ENCODE measurements at regions not wholly inside any gene's neighbourhood (a gene's known extent, or its start where the extent isn't known, plus 50 kb on each side); places are given as distances from the start of the nearest gene placed in this dataset.

GRCh38 chr1:164967300-164967699 is 389.2 kb downstream of the LMX1A start:
- Histone ChIP-seq H2AFZ (ENCODE audit: low read depth) (no peak overlapping the region), H3K4me2 (no peak overlapping the region), H3K27ac (ENCODE audit: low read depth in 2 of 2, low read length in 1 of 2) (no peak overlapping the region), H3F3A (replicated peaks; ENCODE audit: insufficient read depth) (no peaks in the 10 kb centered on the region), H3K9me2 (no peaks in the 10 kb centered on the region), H3K4me1 (ENCODE audit: control insufficient read depth in 1 of 2, insufficient read depth in 2 of 2, low read depth in 1 of 2, low read length in 1 of 2) (no peaks in the 10 kb centered on the region), H3K36me3 (replicated peaks in 1 of 2; ENCODE audit: control insufficient read depth in 1 of 2, insufficient read depth in 2 of 2, low read length in 1 of 2) (no peaks in the 10 kb centered on the region), H3K27me3 (ENCODE audit: insufficient read depth) (no peaks in the 10 kb centered on the region), H3K9me3 (no peaks in the 10 kb centered on the region), H4K20me1 (ENCODE audit: insufficient read depth) (no peaks in the 10 kb centered on the region), H3K4me3 (ENCODE audit: low read depth in 2 of 2, low read length in 1 of 2) (no peak overlapping the region), H3K9ac (no peak overlapping the region), H3K79me2 (ENCODE audit: insufficient read depth) (no peaks in the 10 kb centered on the region)
- POLR2A ChIA-PET, result no interaction called here
- no peak for TF ChIP-seq TEAD4 (IDR thresholded peaks at IDR 0.05; ENCODE audit: borderline replicate concordance, insufficient read depth)
- TF ChIP-seq IRF3 (IDR thresholded peaks at IDR 0.05; ENCODE audit: low read depth, low read length), result no peak
- no peak for TF ChIP-seq TCF12 (IDR thresholded peaks at IDR 0.05)
- no peak for DNase-seq
- CTCF ChIA-PET, result interaction anchor here (0.7 kb wide), 1 partner anchor 10 kb away, joined by 3 read pairs; no protein-coding TSS in a partner anchor

- Histone ChIP-seq H3F3A (replicated peaks; ENCODE audit: insufficient read depth) (no peaks in the 10 kb centered on the region), H3K79me2 (ENCODE audit: insufficient read depth) (no peaks in the 10 kb centered on the region), H3K4me3 (ENCODE audit: low read depth in 2 of 2, low read length in 1 of 2) (no peak overlapping the region), H3K27ac (ENCODE audit: low read depth in 2 of 2, low read length in 1 of 2) (no peak overlapping the region), H2AFZ (ENCODE audit: low read depth) (no peak overlapping the region), H3K36me3 (replicated peaks in 1 of 2; ENCODE audit: control insufficient read depth in 1 of 2, insufficient read depth in 2 of 2, low read length in 1 of 2) (no peaks in the 10 kb centered on the region), H3K4me1 (ENCODE audit: control insufficient read depth in 1 of 2, insufficient read depth in 2 of 2, low read depth in 1 of 2, low read length in 1 of 2) (no peaks in the 10 kb centered on the region), H3K9me3 (no peaks in the 10 kb centered on the region), H3K9me2 (no peaks in the 10 kb centered on the region), H4K20me1 (ENCODE audit: insufficient read depth) (no peaks in the 10 kb centered on the region), H3K27me3 (ENCODE audit: insufficient read depth) (no peaks in the 10 kb centered on the region), H3K4me2 (no peak overlapping the region), H3K9ac (no peak overlapping the region)
- 16% methylated on average over 2 of the region's 2 CpGs for WGBS (ENCODE audit: low lambda C conversion rate)
- no peak for DNase-seq
- ChIA-PET POLR2A (no interaction called here), CTCF (interaction anchor here (1.1 kb wide), 1 partner anchor 16 kb away, joined by 3 read pairs; no protein-coding TSS in a partner anchor)
- TF ChIP-seq CHD2 (IDR thresholded peaks at IDR 0.05; ENCODE audit: low read length, partially characterized antibody) (no peak), USF1 (IDR thresholded peaks at IDR 0.05; ENCODE audit: borderline replicate concordance, low read depth) (no peak), REST (IDR thresholded peaks at IDR 0.05; ENCODE audit: low read depth, low read length) (no peak), MXI1 (IDR thresholded peaks at IDR 0.05; ENCODE audit: low read depth, low read length) (no peak), POLR2AphosphoS5 (IDR thresholded peaks at IDR 0.05; ENCODE audit: low read depth, low read length) (no peak), RFX5 (IDR thresholded peaks at IDR 0.05; ENCODE audit: low read length) (no peak), FOSL2 (IDR thresholded peaks at IDR 0.05; ENCODE audit: borderline replicate concordance, low read depth) (no peak), NRF1 (IDR thresholded peaks at IDR 0.05; ENCODE audit: low read depth, low read length) (no peak), RXRA (IDR thresholded peaks at IDR 0.05; ENCODE audit: borderline replicate concordance, low read depth) (no peak), FOXJ3 (CRISPR knock-in tag; IDR thresholded peaks at IDR 0.05) (no peak), RCOR1 (IDR thresholded peaks at IDR 0.05; ENCODE audit: low read length) (no peak), MEF2A (IDR thresholded peaks at IDR 0.05; ENCODE audit: borderline replicate concordance, low read depth) (no peak), SIN3A (IDR thresholded peaks at IDR 0.05; ENCODE audit: borderline replicate concordance, low read depth, low read length) (no peak), JUND (IDR thresholded peaks at IDR 0.05) (no peak), MAX (IDR thresholded peaks at IDR 0.05; ENCODE audit: low read depth) (no peak), EP300 (IDR thresholded peaks at IDR 0.05; ENCODE audit: borderline replicate concordance in 1 of 2, low read depth in 1 of 2, low read length in 1 of 2) (no peak), TCF12 (IDR thresholded peaks at IDR 0.05) (no peak), GATA2 (CRISPR knock-in tag; IDR thresholded peaks at IDR 0.05) (no peak), IRF3 (IDR thresholded peaks at IDR 0.05; ENCODE audit: low read depth, low read length) (no peak), TEAD4 (IDR thresholded peaks at IDR 0.05; ENCODE audit: borderline replicate concordance, insufficient read depth) (no peak)
These were observed 394.8 kb downstream of the LMX1A start for GRCh38 chr1:164961715-164962114.
